ENCODE measurements at regions not wholly inside any gene's neighbourhood (a gene's known extent, or its start where the extent isn't known, plus 50 kb on each side); places are given as distances from the start of the nearest gene placed in this dataset.

DNA sequence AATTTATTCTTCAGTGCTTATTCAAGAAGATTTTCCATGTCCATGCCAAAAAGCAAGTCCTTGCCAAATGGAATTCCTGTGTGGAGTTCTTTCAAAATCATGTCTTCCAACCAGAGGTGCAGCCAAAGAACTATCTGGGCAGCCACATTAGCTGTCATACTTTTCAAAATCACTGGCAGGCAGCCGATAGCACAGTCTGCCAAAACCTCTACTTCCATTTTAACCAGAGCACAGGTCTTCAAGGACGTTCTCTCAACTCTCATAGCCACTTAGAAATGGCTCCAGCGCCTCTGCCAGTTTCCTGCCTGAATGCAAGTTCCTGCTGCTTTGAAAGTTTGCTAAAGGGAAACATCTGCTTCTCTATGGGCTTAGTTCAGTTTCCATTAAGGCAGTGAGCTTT lies 975.7 kb upstream of the ADGRL4 start:
- Histone ChIP-seq H3K9ac (ENCODE audit: low read depth in 1 of 2, low read length in 2 of 2) (no peak overlapping the region), H3K4me1 (ENCODE audit: control insufficient read depth in 2 of 2, insufficient read depth in 2 of 2, low read length in 2 of 2) (no peaks in the 10 kb centered on the region), H3K4me3 (ENCODE audit: low read length in 2 of 2) (no peak overlapping the region), H3K27me3 (ENCODE audit: control insufficient read depth in 2 of 2, insufficient read depth in 2 of 2, low read length in 2 of 2) (no peaks in the 10 kb centered on the region), H3K36me3 (ENCODE audit: control insufficient read depth in 2 of 2, insufficient read depth in 2 of 2, low read length in 2 of 2) (no peaks in the 10 kb centered on the region), H3K9me3 (ENCODE audit: control insufficient read depth in 2 of 2, low read length in 2 of 2) (no peaks in the 10 kb centered on the region), H3K27ac (ENCODE audit: low read depth in 2 of 2, low read length in 2 of 2) (no peak overlapping the region)

DNA sequence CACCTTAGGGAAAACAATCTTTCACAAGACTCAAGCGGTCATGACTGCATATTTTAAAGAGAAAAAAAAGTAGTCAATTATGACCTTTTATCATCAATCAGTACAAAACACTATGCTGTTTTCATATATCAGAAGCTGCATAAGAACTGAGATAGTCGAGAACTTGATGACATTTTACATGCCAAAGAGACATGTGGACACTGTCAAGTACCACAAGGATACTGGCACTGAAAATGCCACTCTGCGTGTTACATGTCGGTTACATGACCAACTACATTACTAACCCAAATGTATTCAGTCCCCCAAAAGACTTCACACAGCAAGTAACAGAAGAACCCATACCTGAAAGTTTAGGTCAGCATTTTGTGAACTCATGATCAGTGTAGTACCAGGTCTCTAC lies 975.0 kb upstream of the ADGRL4 start:
- no peaks in the 10 kb centered on the region for H3K27me3 ChIP-seq (ENCODE audit: control insufficient read depth in 2 of 2, insufficient read depth in 2 of 2, low read length in 2 of 2)

DNA sequence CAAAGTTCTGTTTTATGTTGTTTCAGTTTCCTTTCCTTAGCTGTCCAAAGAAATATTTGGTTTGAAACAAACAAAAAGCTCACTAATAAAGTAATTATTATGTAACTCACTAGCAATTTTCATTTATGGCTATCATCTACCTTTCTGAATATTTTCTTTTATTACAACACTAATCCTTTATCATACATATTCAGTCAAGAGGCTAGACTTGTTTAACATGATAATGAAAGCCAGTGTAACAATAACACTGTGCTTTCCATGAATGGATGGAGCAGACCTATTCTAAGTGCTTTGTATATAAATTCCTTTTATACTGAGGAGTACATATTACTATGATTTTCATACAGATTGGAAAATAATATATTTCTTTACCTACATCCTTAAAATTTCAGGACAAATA lies 972.8 kb upstream of the ADGRL4 start:
- H3K27ac ChIP-seq (ENCODE audit: low read depth in 2 of 2, low read length in 2 of 2), result no peak overlapping the region
- no peaks in the 10 kb centered on the region for H3K4me1 ChIP-seq (ENCODE audit: control insufficient read depth in 2 of 2, insufficient read depth in 2 of 2, low read length in 2 of 2)
- no peaks in the 10 kb centered on the region for H3K9me3 ChIP-seq (ENCODE audit: control insufficient read depth in 2 of 2, low read length in 2 of 2)
- no peak overlapping the region for H3K9ac ChIP-seq (ENCODE audit: low read depth in 1 of 2, low read length in 2 of 2)
- H3K36me3 ChIP-seq (ENCODE audit: control insufficient read depth in 2 of 2, insufficient read depth in 2 of 2, low read length in 2 of 2), result no peaks in the 10 kb centered on the region
- H3K4me3 ChIP-seq (ENCODE audit: low read length in 2 of 2), result no peak overlapping the region
- H3K27me3 ChIP-seq (ENCODE audit: control insufficient read depth in 2 of 2, insufficient read depth in 2 of 2, low read length in 2 of 2), result no peaks in the 10 kb centered on the region

More for the DNA sequence above, 975.0 kb upstream of the ADGRL4 start:
- Histone ChIP-seq H3K27ac (ENCODE audit: low read depth in 2 of 2, low read length in 2 of 2) (no peak overlapping the region), H3K9me3 (ENCODE audit: control insufficient read depth in 2 of 2, low read length in 2 of 2) (no peaks in the 10 kb centered on the region), H3K36me3 (ENCODE audit: control insufficient read depth in 2 of 2, insufficient read depth in 2 of 2, low read length in 2 of 2) (no peaks in the 10 kb centered on the region), H3K9ac (ENCODE audit: low read depth in 1 of 2, low read length in 2 of 2) (no peak overlapping the region), H3K4me3 (ENCODE audit: low read length in 2 of 2) (no peak overlapping the region), H3K4me1 (ENCODE audit: control insufficient read depth in 2 of 2, insufficient read depth in 2 of 2, low read length in 2 of 2) (no peaks in the 10 kb centered on the region)

DNA sequence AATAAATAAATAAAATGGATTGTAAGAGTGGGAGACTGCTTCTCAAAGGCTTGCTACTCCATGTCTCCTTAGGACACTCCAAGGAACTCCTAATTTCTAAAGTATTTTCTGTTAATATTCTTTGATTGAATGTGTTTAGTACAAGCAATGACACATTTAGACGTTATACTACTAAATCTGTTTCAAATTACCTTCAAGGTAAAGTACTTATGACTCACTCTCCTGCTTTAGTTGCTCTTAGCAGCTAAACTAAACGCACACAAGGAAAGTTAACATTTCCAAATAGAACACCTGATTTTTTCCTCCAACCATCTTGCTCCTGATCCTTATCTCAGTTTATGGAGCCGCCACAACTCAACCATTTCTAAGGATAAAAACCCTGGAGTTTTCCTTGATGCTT lies 969.8 kb upstream of the ADGRL4 start:
- Histone ChIP-seq H3K4me1 (ENCODE audit: control insufficient read depth in 2 of 2, insufficient read depth in 2 of 2, low read length in 2 of 2) (no peaks in the 10 kb centered on the region), H3K36me3 (ENCODE audit: control insufficient read depth in 2 of 2, insufficient read depth in 2 of 2, low read length in 2 of 2) (no peaks in the 10 kb centered on the region), H3K4me3 (ENCODE audit: low read length in 2 of 2) (no peak overlapping the region), H3K9ac (ENCODE audit: low read depth in 1 of 2, low read length in 2 of 2) (no peak overlapping the region), H3K27me3 (ENCODE audit: control insufficient read depth in 2 of 2, insufficient read depth in 2 of 2, low read length in 2 of 2) (no peaks in the 10 kb centered on the region), H3K9me3 (ENCODE audit: control insufficient read depth in 2 of 2, low read length in 2 of 2) (no peaks in the 10 kb centered on the region), H3K27ac (ENCODE audit: low read depth in 2 of 2, low read length in 2 of 2) (no peak overlapping the region)

DNA sequence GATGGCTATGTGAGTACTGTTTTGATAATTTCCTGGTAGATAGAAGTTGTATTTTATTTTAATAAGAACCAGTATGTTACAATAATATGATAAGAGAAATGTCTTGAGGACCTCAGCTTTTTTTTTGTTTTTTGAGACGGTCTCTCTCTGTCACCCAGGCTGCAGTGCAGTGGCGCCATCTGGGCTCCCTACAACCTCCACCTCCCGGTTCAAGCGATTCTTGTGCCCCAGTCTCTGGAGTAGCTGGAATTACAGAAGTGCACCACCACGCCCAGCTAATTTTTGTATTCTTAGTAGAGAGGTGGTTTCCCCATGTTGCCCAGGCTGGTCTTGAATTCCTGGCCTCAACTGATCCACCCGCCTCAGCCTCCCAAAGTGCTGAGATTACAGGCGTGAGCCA lies 968.1 kb upstream of the ADGRL4 start:
- H3K36me3 ChIP-seq (ENCODE audit: control insufficient read depth in 2 of 2, insufficient read depth in 2 of 2, low read length in 2 of 2), result no peaks in the 10 kb centered on the region

DNA sequence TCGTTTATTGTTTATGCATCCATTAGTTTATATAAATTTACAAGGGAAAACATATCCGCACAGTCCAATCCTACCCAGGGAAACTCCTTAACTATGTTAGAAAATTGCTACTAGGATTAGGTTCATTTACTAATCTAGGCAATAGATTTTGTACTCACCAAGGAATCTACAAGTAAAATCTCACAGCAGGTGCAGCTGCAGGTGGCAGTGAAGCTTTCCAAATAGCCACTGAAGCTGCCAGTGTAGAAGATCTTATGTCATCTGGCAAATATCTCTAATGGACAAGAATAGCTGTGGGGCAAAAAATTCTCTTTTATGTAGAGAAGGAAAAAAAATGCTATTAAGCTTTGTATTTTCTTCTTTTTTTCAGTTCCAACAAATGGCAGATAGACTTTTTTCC lies 963.4 kb upstream of the ADGRL4 start:
- Histone ChIP-seq H3K9me3 (ENCODE audit: control insufficient read depth in 2 of 2, low read length in 2 of 2) (no peaks in the 10 kb centered on the region), H3K36me3 (ENCODE audit: control insufficient read depth in 2 of 2, insufficient read depth in 2 of 2, low read length in 2 of 2) (no peaks in the 10 kb centered on the region), H3K4me3 (ENCODE audit: low read length in 2 of 2) (no peak overlapping the region), H3K9ac (ENCODE audit: low read depth in 1 of 2, low read length in 2 of 2) (no peak overlapping the region), H3K27ac (ENCODE audit: low read depth in 2 of 2, low read length in 2 of 2) (no peak overlapping the region), H3K4me1 (ENCODE audit: control insufficient read depth in 2 of 2, insufficient read depth in 2 of 2, low read length in 2 of 2) (no peaks in the 10 kb centered on the region), H3K27me3 (ENCODE audit: control insufficient read depth in 2 of 2, insufficient read depth in 2 of 2, low read length in 2 of 2) (no peaks in the 10 kb centered on the region)

More for the DNA sequence above, 968.1 kb upstream of the ADGRL4 start:
- Histone ChIP-seq H3K27ac (ENCODE audit: low read depth in 2 of 2, low read length in 2 of 2) (no peak overlapping the region), H3K9ac (ENCODE audit: low read depth in 1 of 2, low read length in 2 of 2) (no peak overlapping the region), H3K4me3 (ENCODE audit: low read length in 2 of 2) (no peak overlapping the region), H3K27me3 (ENCODE audit: control insufficient read depth in 2 of 2, insufficient read depth in 2 of 2, low read length in 2 of 2) (no peaks in the 10 kb centered on the region), H3K9me3 (ENCODE audit: control insufficient read depth in 2 of 2, low read length in 2 of 2) (no peaks in the 10 kb centered on the region), H3K4me1 (ENCODE audit: control insufficient read depth in 2 of 2, insufficient read depth in 2 of 2, low read length in 2 of 2) (no peaks in the 10 kb centered on the region)

DNA sequence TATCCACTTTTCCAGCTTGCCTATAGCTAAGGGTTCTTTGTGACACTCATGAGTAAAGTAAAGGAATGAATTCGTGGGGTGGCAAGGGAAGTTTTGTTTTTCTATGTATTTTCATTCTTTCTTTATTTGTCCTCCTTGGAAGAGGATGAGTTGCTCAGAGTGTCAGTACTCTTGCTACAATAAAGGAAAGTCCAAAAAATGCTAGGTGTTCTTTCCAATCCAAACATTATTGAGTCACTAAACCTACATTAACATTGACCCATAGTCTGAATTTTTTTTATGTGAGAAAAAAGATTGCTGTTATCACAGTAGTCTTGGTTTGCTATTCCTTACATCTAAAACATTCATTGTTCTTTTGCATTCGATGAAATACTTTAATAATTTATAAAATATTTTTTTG lies 959.9 kb upstream of the ADGRL4 start:
- H3K4me3 ChIP-seq (ENCODE audit: low read length in 2 of 2), result no peak overlapping the region
- no peak overlapping the region for H3K9ac ChIP-seq (ENCODE audit: low read depth in 1 of 2, low read length in 2 of 2)
- H3K27me3 ChIP-seq (ENCODE audit: control insufficient read depth in 2 of 2, insufficient read depth in 2 of 2, low read length in 2 of 2), result no peaks in the 10 kb centered on the region
- no peaks in the 10 kb centered on the region for H3K9me3 ChIP-seq (ENCODE audit: control insufficient read depth in 2 of 2, low read length in 2 of 2)
- H3K36me3 ChIP-seq (ENCODE audit: control insufficient read depth in 2 of 2, insufficient read depth in 2 of 2, low read length in 2 of 2), result no peaks in the 10 kb centered on the region
- H3K27ac ChIP-seq (ENCODE audit: low read depth in 2 of 2, low read length in 2 of 2), result no peak overlapping the region
- H3K4me1 ChIP-seq (ENCODE audit: control insufficient read depth in 2 of 2, insufficient read depth in 2 of 2, low read length in 2 of 2), result no peaks in the 10 kb centered on the region

DNA sequence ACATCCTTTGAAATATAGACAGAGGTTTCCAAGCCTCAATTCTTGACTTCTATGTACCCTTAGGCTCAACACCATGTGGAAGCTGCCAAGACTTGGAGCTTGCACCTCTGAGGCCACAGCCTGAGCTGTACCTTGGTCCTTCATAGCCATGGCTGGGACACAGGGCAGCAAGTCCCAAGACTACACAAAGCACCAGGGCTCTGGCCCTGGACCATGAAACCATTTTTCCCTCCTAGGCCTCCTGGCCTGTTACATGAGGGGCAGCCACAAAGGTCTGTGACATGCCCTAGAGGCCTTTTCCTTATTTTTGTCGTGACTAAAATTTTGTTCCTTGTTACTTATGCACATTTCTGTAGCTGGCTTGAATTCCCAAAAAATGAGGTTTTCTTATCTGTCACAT lies 953.1 kb upstream of the ADGRL4 start:
- H3K4me1 ChIP-seq (ENCODE audit: control insufficient read depth in 2 of 2, insufficient read depth in 2 of 2, low read length in 2 of 2), result no peaks in the 10 kb centered on the region
- H3K9ac ChIP-seq (ENCODE audit: low read depth in 1 of 2, low read length in 2 of 2), result no peak overlapping the region
- no peaks in the 10 kb centered on the region for H3K36me3 ChIP-seq (ENCODE audit: control insufficient read depth in 2 of 2, insufficient read depth in 2 of 2, low read length in 2 of 2)
- H3K27ac ChIP-seq (ENCODE audit: low read depth in 2 of 2, low read length in 2 of 2), result no peak overlapping the region
- H3K4me3 ChIP-seq (ENCODE audit: low read length in 2 of 2), result no peak overlapping the region
- peaks cover 0 to 1% of the 10 kb centered on the region in 2 donors for H3K9me3 ChIP-seq (ENCODE audit: control insufficient read depth in 2 of 2, low read length in 2 of 2)
- no peaks in the 10 kb centered on the region for H3K27me3 ChIP-seq (ENCODE audit: control insufficient read depth in 2 of 2, insufficient read depth in 2 of 2, low read length in 2 of 2)

DNA sequence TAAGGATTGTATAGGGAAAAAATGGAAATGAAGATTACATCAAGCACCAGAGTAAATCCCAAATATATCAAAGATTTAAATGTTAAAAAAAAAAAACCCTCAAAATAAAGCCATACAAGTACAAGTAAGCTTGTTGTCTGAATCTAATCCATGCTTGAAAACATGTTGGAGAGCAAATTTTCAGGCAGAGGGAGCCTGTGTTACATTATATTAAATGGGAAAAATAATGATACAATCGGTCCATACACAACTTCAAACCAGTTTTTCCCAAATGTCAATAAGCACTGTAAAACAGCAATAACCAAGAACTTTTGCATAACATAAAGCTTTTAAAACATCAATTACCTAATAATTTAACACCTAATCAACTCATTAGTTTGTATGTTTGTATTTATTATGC lies 949.4 kb upstream of the ADGRL4 start:
- no peaks in the 10 kb centered on the region for H3K27me3 ChIP-seq (ENCODE audit: control insufficient read depth in 2 of 2, insufficient read depth in 2 of 2, low read length in 2 of 2)
- H3K4me1 ChIP-seq (ENCODE audit: control insufficient read depth in 2 of 2, insufficient read depth in 2 of 2, low read length in 2 of 2), result no peaks in the 10 kb centered on the region
- H3K4me3 ChIP-seq (ENCODE audit: low read length in 2 of 2), result no peak overlapping the region
- no peak overlapping the region for H3K9ac ChIP-seq (ENCODE audit: low read depth in 1 of 2, low read length in 2 of 2)
- H3K27ac ChIP-seq (ENCODE audit: low read depth in 2 of 2, low read length in 2 of 2), result no peak overlapping the region
- peaks cover 0 to 1% of the 10 kb centered on the region in 2 donors for H3K9me3 ChIP-seq (ENCODE audit: control insufficient read depth in 2 of 2, low read length in 2 of 2)
- no peaks in the 10 kb centered on the region for H3K36me3 ChIP-seq (ENCODE audit: control insufficient read depth in 2 of 2, insufficient read depth in 2 of 2, low read length in 2 of 2)

DNA sequence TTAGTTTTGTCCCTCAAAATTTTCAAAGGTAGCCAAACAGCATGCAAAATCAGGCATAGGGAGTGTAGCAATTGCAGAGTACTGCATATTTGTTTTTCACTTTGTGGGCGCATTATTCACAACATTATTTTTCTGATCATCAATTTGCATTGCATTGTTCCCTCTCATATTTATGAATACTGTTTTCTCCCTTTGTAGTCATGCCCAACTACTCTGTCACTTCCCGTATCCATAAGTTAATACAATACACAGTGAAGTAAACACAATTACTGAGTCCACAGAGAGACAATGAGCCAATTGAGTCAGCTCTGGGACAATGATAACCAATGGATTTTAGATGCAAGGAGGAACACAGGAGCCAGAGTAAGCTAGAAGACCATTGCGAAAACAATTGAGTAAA lies 944.0 kb upstream of the ADGRL4 start:
- H3K36me3 ChIP-seq (ENCODE audit: control insufficient read depth in 2 of 2, insufficient read depth in 2 of 2, low read length in 2 of 2), result no peaks in the 10 kb centered on the region
- H3K27ac ChIP-seq (ENCODE audit: low read depth in 2 of 2, low read length in 2 of 2), result no peak overlapping the region
- H3K27me3 ChIP-seq (ENCODE audit: control insufficient read depth in 2 of 2, insufficient read depth in 2 of 2, low read length in 2 of 2), result no peaks in the 10 kb centered on the region
- no peak overlapping the region for H3K9ac ChIP-seq (ENCODE audit: low read depth in 1 of 2, low read length in 2 of 2)
- no peak overlapping the region for H3K4me3 ChIP-seq (ENCODE audit: low read length in 2 of 2)
- no peaks in the 10 kb centered on the region for H3K9me3 ChIP-seq (ENCODE audit: control insufficient read depth in 2 of 2, low read length in 2 of 2)
- no peaks in the 10 kb centered on the region for H3K4me1 ChIP-seq (ENCODE audit: control insufficient read depth in 2 of 2, insufficient read depth in 2 of 2, low read length in 2 of 2)

DNA sequence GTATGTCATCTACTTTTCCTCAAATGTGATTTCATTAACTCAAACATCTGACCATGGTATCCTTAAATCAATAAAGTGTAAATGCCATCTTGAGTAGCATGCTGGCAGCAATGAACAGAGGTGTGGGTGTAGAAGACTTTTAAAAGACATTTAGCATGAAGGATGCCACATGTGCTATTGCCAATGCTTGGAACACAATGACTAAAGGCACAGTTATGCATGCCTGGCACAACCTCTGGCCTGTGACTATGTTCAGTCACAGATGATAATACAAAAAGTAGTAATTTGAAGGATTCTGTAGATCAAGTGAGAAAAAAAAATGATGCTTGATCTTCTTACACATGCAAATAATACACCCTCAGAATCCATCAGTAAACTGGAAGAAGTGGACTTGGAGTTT lies 938.9 kb upstream of the ADGRL4 start:
- Histone ChIP-seq H3K27me3 (ENCODE audit: control insufficient read depth in 2 of 2, insufficient read depth in 2 of 2, low read length in 2 of 2) (no peaks in the 10 kb centered on the region), H3K9me3 (ENCODE audit: control insufficient read depth in 2 of 2, low read length in 2 of 2) (no peaks in the 10 kb centered on the region), H3K4me1 (ENCODE audit: control insufficient read depth in 2 of 2, insufficient read depth in 2 of 2, low read length in 2 of 2) (no peaks in the 10 kb centered on the region), H3K27ac (ENCODE audit: low read depth in 2 of 2, low read length in 2 of 2) (no peak overlapping the region), H3K36me3 (ENCODE audit: control insufficient read depth in 2 of 2, insufficient read depth in 2 of 2, low read length in 2 of 2) (no peaks in the 10 kb centered on the region), H3K9ac (ENCODE audit: low read depth in 1 of 2, low read length in 2 of 2) (no peak overlapping the region), H3K4me3 (ENCODE audit: low read length in 2 of 2) (no peak overlapping the region)
